ENCODE measurements at regions not wholly inside any gene's neighbourhood (a gene's known extent, or its start where the extent isn't known, plus 50 kb on each side); places are given as distances from the start of the nearest gene placed in this dataset.

GRCh38 chr1:193368302-193368701, 181.9 kb upstream of the B3GALT2 start:
- TF ChIP-seq CTCF (IDR thresholded peaks at IDR 0.05) (no peak), EP300 (IDR thresholded peaks at IDR 0.05) (no peak), POLR2A (IDR thresholded peaks at IDR 0.05) (no peak)
